NCI-H1694 treated with DMSO at 0.1 percent for 48 hours (cell line): ENCODE measurements at regions not wholly inside any gene's neighbourhood (a gene's known extent, or its start where the extent isn't known, plus 50 kb on each side); places are given as distances from the start of the nearest gene placed in this dataset.

Experiments
- DNase-seq: peaks from one replicate; lab custom pipeline; 2025; lab: John Stamatoyannopoulos, UW

DNA sequence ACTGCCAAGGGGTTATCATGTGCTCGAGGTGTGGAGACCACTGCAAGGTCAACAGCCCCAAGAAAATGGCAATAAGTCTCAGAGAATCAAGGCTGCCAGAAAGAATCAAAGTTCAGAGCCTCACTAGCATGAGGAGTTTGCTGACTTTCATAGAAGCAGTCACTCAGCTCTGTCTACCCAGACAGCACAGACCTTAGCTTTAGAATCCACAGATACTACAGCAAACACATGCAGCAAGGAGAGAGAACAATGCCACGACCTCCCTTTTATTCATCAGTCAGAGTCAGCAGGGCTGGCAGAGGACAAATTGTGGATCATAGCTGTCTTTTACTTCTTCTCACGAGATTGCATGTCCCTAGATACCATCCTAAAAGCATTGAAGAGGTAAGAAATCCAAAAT is 121.3 kb downstream of the MBL2 start:
- DNase-seq = no peak

DNA sequence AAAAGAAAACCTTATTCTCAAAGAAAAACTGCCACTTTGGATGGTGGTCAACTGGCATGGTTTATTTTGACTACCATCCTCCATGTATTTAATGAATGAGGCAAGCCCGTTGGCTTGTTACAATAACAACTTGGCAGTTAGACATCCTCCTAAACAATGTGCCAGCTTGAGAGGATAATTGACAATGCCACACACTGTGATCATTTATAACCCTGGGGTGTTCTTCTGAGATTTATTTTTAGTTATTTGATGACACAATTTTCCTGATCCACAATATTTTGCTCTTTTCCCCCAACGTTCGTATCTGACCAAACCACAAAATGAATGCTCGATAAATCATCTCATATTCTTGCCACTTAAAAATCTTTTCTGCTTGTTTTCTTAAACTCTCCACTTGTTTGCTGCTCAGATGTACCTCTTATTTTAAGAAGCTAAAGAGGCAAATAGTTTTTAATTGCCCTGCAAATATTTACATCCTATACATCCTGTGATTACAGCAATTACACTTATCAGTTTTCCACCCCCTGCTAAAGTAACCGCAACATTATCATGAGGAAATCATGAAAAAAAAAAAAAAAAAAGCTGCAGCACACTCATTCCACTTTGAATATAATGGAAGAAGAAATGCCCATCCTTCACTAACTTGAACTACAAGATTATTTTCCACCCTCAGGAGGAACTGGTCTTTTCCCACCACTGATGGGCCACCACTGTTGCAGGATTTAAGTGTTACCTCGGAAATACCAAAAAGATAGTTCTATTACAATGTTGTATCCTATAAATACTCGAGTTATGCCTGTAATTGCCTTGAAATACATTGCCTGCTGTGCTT is 119.9 kb downstream of the MBL2 start:
- DNase-seq = no peak

DNA sequence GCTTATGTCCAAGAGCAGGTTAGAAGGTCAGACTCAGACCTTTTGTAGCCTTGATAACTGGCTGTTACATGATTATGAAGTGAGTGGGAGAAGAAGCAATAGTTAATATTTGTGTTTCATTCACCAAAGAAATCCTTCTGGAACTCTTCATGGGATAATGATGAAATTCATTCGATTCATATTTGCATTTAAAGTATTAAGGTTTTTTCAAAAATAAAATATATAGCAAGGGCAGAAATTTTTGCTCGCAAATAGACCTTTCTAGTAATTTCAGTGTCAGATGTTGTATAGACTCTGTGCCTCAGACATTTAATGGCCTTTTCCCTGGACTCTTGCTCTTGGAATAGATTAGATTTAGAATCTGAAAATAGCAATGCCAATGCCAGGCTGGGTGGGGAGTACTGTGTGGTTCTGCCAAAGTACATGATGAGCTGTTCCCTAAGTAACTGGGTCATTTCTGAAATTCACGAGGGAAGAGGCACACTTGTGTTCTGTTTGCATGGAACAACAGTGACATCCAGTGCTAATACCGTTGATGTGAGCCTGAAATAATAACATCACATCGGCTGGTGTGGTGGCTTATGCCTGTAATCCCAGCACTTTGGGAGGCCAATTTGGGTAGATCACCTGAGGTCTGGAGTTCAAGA is 119.2 kb downstream of the MBL2 start:
- no peak for DNase-seq

DNA sequence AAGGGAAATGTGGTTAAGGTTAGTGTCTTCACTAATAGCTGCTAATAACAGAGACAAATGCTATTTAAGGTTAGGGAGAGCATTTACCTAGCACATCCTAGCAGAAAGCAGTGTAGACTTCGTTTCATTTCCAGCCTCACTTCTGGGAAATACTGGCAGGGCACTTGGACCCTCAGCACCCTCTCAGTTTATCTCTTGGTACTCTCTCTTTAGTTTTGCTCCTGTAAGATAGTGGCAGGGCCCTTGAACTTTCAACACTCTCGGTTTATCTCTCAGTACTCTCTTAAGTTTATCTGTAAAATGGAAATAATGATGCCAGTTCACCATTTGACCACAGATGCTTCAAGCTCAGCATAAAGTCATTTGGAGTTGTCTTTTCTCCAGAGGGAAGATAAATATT is 118.4 kb downstream of the MBL2 start:
- no peak for DNase-seq

DNA sequence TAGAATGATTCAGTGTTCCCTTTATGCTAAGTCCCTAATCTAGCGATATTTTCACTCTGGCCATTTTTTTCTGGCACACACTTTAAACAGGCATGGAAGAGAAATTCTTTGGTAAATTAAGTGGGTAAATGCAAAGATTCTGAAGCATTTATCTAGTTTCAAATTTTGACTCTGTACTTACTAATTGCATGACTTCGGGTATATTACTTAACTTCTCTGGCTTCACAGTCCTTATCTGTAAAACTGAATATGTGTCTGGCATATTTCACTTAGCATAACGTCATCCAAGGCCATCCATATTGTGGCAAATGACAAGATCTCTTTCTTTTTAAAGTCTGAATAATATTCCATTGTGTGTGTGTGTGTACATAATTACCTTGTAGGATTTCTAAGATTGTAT is 114.5 kb downstream of the MBL2 start:
- no peak for DNase-seq

DNA sequence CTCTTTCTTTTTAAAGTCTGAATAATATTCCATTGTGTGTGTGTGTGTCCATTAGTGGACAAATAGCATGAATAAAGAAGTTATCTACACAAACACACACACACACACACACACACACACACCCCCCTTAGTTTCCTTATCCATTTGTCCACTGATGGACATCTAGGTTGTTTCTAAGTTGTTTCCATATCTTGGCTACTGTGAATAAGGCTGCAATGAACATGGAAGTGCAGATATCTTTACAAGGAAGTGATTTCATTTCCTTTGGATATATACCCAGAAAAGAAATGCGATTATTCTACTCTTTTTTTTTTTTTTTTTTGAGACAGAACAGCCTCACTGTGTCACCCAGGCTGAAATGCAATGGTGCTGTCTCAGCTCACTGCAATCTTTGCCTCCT is 113.5 kb downstream of the MBL2 start:
- no peak for DNase-seq

DNA sequence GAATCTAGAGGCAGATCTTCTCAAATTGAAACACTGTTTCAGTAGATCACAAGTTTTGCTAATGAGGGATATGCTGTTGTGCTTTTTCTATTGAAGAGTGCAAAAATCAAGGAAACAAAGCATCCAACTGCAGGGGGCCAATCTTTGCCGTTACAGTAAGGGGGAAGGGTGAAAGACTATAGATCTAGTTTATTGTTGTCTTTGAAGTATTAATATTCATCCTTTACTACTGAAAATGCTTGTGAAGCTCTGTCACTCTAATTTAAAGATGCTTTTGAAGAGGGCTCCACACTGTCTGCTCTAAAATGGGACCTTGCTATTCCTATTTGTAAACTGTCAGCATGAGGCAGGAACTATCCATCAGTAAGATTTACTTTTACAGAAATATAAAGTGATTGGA is 110.3 kb downstream of the MBL2 start:
- DNase-seq = no peak

DNA sequence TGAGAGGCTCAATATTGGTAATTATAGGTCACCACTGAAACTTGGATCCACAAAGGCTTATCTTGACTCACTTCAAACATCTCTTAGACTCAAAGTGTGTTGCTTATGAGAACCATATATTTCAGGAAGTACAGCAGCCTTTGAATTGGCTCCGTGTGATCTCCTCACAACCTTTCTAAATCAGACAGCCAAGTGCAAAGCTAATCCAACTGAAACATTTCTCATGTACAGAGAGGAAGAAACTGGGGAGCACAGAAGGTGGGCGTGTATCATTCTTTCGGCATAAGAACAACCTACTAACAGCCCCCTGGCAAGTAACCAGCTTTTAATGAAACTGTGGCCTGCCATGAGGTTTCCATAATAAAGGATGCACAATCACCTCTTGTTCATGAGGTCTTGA is 109.4 kb downstream of the MBL2 start:
- DNase-seq = no peak

DNA sequence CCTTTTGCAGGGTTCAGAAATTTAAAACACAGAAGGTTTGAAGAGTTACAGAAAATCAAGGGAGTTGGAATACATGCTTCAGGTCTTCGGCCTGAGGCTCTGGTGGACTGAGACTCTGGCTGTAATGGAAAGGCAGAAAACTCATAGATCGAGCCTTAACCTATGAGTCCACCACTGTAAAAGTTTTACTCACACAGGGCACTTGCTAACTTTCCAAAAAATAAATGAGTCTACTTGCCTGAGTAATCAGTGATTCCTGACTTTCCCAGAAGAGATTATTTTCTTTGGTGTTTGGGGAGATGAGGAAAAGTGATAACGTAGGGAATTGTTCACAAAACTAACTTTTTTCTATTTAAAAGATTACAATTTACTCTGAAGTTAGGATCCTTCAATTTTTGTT is 108.0 kb downstream of the MBL2 start:
- DNase-seq = no peak

DNA sequence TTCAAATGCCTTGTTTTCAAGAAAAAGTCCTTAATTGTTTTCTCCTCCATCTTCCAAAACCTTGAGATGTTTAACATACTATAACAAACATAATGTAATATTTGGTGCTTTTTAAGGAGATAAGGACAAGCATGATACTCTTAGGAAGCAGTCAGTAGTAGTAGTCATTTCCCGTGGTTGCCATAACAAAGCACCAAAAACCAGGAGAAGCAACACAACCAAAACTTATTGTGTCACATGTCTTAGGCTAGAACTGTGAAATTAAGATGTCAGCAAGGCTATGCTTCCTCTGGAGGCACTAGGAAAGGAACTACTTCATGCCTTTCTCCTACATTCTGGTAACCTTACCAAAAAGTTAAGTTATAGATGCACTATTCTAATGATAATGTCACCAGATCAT is 106.8 kb downstream of the MBL2 start:
- DNase-seq = no peak

DNA sequence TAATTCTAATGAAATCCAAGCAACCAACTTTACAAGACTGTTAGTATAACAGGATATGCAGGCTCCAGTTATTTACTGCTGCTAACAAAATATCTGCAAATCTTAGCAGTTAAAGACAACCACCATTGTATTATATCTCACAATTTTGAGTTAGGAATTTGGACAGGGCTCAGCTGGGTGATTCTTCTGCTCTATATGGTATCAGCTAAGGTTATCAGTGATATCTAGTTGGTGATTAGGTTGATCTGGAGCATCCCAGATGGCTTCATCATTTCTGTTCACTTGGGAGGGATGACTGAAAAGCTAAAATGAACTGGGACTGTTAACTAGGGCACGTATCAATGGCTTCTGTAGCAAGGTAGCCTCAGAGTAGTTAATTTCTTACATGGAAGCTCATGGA is 105.7 kb downstream of the MBL2 start:
- no peak for DNase-seq

DNA sequence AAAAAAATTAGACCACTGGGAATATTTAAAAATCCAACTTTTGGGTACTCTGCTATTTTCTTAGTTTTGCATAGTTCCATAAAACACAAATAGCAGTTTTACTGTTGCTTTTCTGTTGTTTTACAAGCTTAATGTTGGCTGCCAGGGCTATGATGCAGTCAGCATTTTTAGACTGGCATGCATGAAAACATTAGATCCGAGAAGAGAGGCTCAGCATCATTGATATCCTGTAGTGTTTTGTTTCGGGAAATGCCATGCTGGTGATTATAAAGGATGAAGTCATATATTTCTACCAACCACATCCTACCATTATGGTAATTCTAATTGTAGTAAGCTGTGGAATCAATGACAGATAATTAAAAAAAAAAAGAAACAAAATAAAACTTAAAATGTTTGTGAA is 104.6 kb downstream of the MBL2 start:
- no peak for DNase-seq

DNA sequence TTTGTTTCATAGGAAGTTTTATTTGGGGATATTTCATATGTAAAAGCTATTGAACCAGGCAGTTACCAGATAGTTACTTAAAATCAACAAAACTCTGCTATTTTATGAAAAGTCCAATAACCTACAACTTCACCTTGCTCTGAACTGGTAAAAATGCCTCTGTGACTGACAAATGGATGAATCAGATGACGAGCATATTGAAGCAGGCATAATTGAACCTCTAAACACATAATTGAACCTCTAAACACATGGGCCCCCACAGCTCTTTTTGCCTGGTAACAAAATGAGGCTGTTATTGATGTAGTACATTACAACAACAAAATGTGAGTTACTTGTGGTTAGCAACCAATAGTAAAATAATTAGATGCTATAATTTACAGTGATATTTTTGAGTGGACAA is 99.7 kb downstream of the MBL2 start:
- DNase-seq = no peak

DNA sequence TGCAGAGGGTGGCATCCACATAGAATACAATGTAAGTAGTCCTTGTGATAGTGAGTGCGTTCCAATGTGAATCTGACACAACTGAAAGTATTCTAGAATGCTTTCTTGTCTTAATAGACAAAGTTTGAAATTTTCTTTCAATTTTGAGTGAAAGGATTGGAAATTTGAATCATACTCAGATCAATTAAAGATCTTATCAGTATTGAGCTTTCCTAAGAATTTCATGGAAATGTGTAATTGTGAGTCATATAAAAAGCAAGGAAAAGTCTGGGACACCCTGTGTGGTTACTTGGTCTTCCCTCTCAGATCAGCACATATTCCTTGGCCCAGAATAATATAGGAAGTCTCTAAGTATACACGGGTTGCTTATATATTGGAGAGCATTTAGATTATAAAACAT is 99.1 kb downstream of the MBL2 start:
- no peak for DNase-seq

DNA sequence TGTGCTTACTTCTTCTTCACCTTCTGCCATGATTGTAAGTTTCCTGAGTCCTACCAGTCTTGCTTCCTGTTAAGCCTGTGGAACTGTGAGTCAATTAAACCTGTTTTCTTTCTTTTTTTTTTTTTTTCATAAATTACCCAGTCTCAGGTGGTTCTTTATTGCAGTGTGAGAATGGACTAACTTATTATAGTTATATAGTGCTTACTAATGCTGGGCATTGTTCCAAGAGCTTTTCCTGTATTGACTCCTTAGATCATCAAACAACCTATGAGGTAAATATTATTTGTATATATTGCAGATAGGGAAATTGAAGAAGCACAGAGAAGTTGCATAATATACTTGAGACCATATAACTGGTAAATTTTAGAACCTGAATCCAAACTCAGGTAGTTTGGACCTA is 98.1 kb downstream of the MBL2 start:
- no peak for DNase-seq

DNA sequence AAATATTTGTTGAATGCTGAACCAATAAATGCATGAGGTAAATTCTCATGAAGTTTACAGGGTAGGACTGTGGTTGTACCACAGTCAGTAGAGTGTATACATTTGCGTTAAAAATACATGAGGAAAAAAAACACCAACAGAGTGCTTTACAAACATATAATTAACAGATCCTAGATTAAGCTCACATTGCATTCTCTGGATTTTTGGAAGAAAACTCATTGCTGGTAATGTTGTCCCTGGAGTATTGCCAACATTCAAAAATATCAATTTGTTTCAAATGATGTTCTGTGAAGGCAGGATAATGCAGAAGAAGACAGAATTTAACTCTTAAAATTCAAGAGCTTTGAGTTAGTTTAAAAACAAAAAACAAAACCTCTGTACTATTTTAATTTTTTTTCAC is 95.5 kb downstream of the MBL2 start:
- DNase-seq = no peak

DNA sequence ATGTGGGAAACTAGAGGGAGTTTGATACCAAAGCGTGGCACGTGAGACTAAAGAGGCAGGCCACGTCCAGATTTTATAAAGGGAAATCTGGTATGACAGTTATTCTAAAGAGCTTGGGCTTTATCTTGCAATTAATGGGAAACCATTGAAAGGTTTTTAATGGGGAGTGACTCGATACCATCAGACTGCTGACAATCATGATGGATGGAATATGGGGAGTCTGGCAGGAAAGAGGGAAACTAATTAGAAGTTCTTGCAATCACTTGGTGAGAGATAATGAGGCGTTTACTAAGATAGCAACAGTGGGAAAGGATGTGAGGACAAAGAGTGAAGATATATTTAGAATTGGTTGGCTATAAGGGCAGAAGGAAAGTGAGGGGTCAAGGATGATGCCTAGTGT is 94.0 kb downstream of the MBL2 start:
- no peak for DNase-seq

DNA sequence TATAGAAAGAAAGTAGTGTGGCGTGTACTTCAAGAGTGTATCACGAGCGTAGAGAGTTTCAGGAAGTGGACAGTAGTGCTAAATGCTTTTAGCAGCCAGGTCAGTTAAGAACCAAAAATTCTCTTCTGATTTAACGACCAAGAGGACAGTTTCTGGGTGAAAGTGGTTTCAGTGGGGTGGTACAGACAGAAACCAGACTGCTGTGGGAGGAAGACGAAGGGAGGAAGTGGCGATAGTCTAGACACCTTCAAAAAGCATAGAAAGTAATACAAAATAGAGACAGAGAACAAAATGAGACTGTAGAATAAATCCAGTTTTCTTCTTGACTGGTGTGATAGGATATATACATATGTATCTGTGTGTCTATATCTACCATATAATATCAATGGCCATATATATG is 93.5 kb downstream of the MBL2 start:
- no peak for DNase-seq

DNA sequence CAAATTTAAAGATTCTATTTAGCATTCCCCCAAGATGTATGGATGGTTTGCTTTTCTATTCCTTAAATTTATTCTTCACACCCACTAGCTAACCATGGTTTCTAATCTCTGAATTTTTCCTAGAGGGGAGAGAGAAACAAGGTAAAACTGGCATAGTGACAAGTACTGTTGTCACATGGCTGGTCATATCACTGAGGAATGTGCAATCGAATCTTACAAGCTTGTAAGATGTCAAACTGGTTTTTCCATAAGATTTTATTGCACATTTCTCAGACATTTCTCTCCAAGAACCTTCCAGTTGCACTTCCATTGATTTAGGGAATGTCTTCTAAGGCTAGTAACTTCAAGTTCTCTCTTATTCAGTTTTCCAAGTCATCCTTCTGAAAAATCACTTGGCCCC is 89.8 kb downstream of the MBL2 start:
- no peak for DNase-seq

DNA sequence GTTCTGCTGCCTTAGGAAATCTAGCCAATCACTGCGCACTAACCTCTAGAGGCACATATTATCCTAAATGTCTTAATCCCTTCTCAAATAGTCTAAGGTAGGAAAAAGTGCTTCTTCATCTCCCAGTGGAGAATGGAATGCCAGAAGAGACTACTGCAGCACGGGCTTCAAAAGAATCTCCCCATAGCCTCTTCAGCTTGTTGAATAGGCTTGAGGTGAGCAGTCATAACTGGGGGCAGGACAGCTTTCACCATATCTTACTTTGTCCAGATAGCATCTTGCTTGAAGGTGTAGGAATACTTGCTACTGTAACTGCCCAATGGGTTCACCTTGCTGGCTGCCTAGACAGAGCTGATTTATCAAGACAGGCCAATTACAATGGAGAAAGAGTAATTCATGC is 88.8 kb downstream of the MBL2 start:
- no peak for DNase-seq

DNA sequence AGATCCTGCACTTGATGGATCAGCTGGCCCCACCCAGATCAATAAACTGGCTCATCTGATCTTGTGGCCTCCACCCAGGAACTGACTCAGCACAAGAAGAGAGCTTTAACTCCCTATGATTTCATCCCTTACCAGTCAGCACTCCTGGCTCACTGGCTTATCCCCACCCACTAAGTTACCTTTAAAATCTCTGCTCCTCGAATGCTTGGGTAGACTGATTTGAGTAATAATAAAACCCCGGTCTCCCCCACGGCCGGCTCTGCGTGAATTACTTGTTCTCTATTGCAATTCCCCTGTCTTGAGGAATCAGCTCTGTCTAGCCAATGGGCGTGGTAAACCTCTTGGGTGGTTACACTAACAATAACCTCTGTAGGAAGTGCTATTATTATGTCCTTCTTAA is 83.7 kb downstream of the MBL2 start:
- DNase-seq = no peak

DNA sequence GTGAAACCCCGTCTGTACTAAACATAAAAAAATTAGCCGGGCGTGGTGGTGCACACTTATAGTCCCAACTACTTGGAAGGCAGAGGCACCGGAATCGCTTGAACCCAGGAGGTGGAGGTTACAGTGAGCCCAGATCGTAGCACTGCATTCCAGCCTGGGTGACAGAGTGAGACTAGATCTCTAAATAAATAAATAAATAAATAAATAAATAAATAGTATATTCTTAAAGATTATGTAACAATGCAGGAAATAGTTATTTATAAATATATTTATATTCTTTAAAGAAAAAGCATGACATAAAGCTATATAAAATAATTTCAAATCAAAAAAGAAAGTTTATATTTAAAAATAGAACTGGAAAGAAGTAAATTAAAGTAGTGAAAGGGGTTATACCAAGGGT is 76.4 kb downstream of the MBL2 start:
- DNase-seq = no peak

DNA sequence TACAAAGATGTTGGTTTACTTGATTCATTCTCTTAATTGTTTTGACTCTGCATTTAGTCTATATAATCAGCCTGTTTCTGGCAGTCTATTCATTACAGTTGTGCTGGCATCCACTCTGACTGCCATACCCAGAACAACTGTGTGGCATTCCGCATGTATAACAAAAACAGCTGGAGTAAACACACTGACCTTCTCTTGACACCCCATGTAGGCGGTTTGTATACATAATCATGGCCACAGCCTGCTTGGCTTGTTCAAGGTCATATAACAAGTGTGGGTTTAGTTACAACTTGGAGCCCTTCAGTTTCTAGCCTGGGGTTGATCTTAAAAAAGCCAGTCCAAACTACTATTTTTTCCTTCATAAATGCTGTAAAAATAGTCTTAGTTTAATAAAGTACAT is 70.9 kb downstream of the MBL2 start:
- DNase-seq = no peak

DNA sequence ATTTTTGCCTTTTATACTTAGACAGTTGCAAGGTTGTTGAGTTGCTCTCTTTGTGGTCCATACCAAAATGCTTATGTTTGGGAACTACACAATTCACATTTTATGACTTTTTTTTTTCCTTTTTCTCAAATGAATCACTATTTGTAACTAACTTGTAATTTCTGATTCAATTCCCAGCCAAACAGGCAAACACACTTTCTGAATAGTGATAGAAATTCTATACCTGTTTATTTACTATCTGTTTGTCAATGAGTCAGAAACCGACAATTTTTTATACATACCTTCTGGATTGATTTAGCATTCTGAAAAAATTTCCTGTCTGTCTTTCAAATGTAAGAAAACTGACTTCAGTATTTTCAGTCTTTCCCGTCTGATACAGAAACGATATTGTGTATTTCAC is 69.1 kb downstream of the MBL2 start:
- DNase-seq = no peak
